Epidermal melanocyte (primary cell): ENCODE measurements at regions not wholly inside any gene's neighbourhood (a gene's known extent, or its start where the extent isn't known, plus 50 kb on each side); places are given as distances from the start of the nearest gene placed in this dataset.
"Not testable (repeated sequence)": the region's sequence is repeated elsewhere in the genome, so short reads cannot be mapped to it uniquely, and the experiment has no call there.

Experiments used
- DNase-seq: peaks from one replicate; pipeline ENCODE4 v3.0.0; 2011; ENCODE audit warnings: low spot score; ENCODE audit not compliant: insufficient read length

GRCh38 chr1:21385022-21385421, 54.9 kb upstream of the NBPF3 start:
- no peak for DNase-seq

- no peak for DNase-seq
Observed at GRCh38 chr1:21384620-21385019, 55.3 kb upstream of the NBPF3 start.

GRCh38 chr1:21383785-21384401, 56.0 kb upstream of the NBPF3 start:
- DNase-seq: no peak

DNA sequence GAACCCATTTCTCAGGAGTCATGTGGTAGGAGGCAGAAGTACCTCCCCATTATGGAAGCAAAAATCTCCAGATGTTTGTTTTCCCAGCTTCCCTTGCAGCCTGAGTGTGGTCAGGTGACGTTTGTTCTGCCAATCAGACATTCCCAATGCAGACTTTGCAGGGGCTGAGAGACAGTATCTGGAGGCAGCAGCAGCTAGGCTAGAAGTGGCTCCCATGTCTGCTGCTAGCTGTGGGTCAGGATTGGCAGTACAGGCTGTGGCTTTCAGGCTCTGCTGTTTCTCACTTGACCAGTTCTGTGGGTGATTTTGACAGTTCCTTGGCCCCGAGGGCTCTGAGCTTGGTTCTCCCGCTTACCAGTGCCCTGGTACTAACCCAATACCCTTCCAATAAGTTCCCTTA, 58.6 kb upstream of the NBPF3 start:
- DNase-seq: no peak

DNA sequence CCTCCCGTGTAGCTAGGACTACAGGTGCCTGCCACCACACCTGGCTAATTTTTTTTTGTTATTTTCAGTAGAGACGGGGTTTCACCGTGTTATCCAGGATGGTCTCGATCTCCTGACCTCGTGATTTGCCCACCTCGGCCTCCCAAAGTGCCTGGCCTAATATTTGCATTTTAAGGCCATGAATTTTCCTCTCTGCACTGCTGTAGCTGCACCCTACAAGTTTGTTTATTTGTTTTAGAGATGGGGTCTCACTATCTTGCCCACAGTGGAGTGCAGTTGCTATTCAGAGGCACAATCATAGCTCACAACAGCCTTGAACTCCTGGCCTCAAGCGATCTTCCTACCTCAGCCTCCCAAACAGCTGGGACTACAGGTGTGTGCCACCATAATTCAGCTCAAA, 59.8 kb upstream of the NBPF3 start:
- not testable (repeated sequence) for DNase-seq

- DNase-seq: no peak
Observed at GRCh38 chr1:21379571-21379970, 60.4 kb upstream of the NBPF3 start.

- DNase-seq: no peak
Observed at GRCh38 chr1:21378705-21379494, 61.0 kb upstream of the NBPF3 start.

- no peak for DNase-seq
Observed at GRCh38 chr1:21372383-21372782, 67.6 kb upstream of the NBPF3 start.

- no peak for DNase-seq
Observed at GRCh38 chr1:21369905-21370304, 70.0 kb upstream of the NBPF3 start.

DNA sequence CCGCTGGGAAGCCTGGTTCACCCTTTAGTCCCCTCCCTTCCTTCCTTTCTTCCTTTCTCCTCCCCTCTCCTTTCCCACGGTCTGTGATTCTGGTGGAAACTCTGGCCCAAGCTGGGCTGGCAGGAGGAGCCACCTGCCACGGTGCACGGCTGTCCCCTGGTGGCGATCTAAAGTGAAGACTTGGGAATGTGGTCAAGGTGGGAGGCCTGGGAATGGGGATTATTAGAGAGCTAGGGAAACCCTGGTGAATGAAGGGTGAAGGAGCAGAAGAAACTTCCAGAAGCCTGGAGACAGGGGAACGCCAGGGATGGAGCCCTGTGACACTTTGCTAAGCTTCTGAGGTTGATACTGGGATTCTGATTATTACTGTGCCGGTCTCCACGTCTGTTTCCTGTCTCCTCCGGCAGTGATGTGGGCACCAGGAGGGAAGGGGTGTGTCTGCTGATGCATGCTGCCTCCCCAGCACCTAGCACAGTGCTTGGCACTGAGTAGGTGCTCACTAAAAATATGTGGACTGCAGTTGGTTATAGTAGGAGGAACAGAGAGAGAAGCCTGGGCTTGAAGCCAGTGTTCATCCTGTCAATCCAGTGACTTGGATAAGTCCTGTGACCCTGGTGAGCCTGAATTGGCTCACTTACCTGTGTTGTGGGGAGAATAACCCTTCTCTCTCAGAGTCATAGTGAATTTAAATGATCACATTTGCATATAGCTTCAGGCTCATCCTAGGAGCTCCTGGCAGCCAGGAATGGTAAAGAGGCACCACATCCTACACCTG, 71.2 kb upstream of the NBPF3 start:
- DNase-seq: peak; percentile 27

DNA sequence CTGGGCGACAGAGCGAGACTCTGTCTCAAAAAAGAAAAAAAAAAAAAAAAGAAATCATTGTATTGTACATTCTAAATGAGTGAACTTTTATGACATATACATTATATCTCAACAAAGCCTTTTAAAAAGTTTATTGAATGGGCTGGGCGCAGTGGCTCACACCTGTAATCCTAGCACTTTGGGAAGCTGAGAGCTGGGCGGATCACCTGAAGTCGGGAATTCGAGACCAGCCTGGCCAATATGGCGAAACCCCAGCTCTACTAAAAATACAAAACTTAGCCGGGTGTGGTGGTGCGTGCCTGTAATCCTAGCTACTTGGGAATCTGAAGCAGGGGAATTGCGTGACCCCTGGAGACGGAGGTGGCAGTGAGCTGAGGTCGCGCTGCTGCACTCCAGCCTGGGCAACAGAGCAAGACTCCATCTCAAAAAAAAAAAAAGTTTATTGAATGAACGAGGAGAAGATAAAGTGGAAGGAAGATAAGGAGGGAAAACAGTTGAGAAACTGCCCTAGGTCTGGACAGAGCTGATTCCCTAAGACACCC, 71.9 kb upstream of the NBPF3 start:
- not testable (repeated sequence) for DNase-seq

DNA sequence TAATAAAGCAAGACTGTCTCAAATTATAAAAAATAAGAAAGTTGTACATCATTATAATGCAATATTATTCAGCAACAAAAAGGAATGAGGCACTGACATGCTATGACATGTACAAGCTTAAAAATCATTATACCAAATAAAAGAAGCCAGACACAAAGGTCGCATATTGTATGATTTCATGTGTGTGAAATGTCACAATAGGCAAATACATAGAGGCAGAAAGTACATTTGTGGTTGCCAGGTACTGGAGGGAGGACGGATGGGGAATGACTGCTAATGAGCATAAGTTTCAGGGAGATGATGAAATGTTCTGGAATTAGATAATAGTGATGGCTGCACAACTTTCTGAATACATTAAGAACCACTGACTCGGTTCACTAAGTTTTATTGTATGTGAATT, 73.6 kb upstream of the NBPF3 start:
- no peak for DNase-seq

DNA sequence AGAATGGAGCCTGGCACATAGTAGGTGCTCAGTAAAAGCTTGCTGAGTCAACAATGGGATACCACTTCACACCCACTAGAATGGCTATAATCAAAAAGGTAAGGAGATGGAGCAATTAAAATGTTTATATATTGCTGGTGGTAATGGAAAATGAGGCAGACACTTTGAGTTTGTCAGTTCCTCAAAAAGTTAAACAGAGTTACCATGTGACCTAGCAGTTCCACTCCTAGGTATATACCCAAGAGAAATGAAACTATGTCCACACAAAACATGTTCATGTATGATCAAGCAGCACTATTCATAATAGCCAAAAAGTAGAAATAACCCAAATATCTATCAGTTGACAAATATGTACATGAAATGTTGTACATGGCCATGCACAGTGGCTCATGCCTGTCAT, 74.8 kb upstream of the ECE1 start:
- no peak for DNase-seq

- DNase-seq: no peak
Observed at GRCh38 chr1:21362096-21362495, 71.8 kb upstream of the ECE1 start.

DNA sequence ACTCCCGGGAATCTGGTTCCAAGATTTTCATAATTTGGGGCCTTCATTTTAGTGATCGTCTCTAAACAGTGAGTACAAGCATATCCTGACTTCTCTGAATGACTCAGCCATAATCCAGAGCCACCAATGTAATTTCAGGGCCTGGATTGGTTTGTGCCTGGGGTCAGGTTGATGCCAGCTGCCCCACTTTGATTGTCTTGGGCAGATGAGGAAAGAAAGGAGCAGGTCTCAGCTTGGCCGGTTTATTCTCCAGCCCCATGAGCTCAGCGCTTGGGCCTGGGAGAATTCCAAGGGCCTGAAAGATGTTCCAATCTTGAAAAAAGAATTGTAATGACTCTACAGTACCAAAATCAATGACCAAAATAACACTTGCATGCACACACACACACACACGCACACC, 71.2 kb upstream of the ECE1 start:
- no peak for DNase-seq

DNA sequence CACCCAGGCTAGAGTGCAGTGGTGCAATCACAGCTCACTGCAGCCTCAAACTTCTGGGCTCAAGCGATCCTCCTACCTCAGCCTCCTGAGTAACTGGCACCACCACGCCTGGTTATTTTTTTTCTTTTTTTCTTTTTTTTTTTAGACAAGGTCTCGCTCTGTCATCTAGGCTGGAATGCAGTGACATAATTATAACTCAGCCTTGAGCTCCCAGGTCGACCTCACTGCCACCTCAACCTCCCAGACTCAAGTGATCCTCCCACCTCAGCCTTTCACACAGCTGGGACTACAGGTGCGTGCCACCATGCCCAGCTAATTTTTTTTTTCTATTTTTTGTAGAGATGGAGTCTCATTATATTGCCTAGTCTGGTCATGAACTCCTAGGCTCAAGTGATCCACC, 66.9 kb upstream of the ECE1 start:
- DNase-seq: no peak

- no peak for DNase-seq
Observed at GRCh38 chr1:21355956-21356355, 65.7 kb upstream of the ECE1 start.

DNA sequence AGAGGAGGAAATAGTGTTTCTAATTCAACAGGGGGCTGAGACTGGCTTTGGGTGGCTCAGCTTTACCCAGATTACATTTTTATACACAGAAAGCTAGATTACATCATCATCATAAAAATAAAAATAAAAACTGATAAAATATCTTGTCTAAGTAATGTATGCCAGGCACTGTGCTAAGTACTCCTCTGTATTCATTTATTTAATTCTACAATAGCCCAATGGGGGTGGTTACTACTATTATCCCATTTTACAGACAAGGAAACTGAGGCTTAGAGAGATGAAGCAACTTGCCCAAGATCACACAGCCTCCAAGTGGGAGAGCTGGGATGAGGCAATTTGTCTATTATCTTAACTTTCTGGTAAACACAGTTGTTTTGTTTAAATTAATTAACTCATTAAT, 62.3 kb upstream of the ECE1 start:
- DNase-seq: no peak

DNA sequence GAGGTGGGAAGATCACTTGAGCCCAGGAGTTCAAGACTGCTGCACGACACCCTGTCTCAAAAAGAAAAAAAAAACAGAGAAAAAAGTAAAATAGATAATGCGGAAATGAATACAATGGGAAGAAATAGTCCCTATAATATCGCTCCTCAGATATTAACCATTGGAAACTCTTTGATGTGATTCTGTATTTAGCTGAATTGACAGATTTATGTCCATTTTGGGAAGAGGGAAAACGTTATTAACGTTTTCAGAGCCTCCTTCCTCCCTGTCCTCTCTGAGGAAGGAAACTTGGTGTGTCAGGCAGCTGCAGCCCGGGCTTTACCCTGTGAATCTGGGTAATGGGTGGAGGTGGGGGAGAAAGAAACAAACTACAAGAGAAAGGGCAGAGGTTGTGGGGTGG, 61.6 kb upstream of the ECE1 start:
- no peak for DNase-seq

GRCh38 chr1:21350202-21350885, 60.1 kb upstream of the ECE1 start:
- DNase-seq: peak; percentile 37

- no peak for DNase-seq
Observed at GRCh38 chr1:21349693-21350092, 59.4 kb upstream of the ECE1 start.
